HG03039 (cell line): ENCODE measurements at regions not wholly inside any gene's neighbourhood (a gene's known extent, or its start where the extent isn't known, plus 50 kb on each side); places are given as distances from the start of the nearest gene placed in this dataset.
"Not testable (repeated sequence)": the region's sequence is repeated elsewhere in the genome, so short reads cannot be mapped to it uniquely, and the experiment has no call there.

Experiments
- ATAC-seq: cut with Tn5 transposase; IDR thresholded peaks from one replicate; pipeline ENCODE4 v1.9.1; 2021; ENCODE audit warnings: mild to moderate bottlenecking, moderate library complexity; ENCODE audit not compliant: unreplicated experiment

DNA sequence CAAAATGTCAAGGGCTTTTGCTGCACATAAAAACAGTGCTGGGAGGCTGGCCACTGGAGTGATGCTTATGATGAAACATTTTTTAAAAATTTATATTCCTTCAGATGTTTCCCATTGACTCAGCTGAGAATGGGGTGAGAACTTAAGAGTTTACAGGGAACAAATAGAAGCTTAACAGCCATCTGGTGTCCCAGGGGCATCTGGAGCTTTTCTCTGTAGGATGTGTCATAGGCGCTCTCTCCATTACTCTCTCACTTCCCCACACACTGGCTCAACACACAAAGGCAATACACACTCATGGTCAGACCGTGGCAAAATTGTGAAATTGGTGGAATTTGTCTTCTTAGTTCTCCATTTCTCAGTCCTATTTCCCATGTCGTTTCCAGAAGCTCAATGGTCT, 783.1 kb upstream of the LRRTM1 start:
- no peak for ATAC-seq

GRCh38 chr2:81084101-81084500, 779.5 kb upstream of the LRRTM1 start:
- no peak for ATAC-seq

GRCh38 chr2:81078631-81079030, 774.1 kb upstream of the LRRTM1 start:
- ATAC-seq = no peak

- no peak for ATAC-seq
These were observed 773.5 kb upstream of the LRRTM1 start for GRCh38 chr2:81078102-81078501.

- no peak for ATAC-seq
These were observed 772.8 kb upstream of the LRRTM1 start for GRCh38 chr2:81077396-81077795.

DNA sequence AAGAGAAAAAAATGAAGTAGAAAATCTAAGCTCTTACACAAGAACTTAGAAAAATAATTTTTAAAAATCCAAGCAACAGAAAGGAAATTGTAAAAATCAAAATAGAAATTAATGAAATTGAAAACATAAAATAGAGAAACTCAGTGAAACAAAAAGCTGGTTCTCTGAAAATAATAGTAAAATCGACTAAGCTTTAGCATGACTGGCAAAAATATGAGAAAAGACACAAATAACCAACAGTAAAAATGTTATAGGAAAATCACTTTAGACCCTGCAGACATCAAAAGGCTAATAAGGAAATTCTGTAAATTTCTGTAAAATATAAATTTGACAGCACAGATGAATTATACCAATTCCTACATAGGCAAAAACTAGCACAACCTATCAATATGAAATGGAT, 768.9 kb upstream of the LRRTM1 start:
- no peak for ATAC-seq

DNA sequence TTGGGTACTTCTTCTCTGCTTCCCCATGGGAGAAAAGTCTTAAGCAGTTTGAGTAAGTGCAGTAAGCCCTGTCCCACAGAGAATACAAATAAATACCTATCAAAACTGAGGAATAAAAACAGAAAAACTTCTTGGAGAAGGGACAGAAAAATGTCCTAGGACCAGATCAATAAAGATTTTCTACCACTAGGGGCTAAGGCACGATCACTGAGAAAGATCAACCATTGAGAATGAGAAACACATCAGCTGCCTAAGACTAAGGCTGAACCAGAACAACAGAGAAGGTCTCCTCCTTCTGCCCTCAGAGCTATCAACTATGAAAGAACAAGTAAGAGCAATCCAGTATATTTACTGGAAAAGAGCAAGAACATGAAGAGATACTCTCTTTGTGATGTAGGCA, 763.6 kb upstream of the LRRTM1 start:
- ATAC-seq = no peak

GRCh38 chr2:81061016-81061415, 756.5 kb upstream of the LRRTM1 start:
- no peak for ATAC-seq

- ATAC-seq = no peak
These were observed 746.1 kb upstream of the LRRTM1 start for GRCh38 chr2:81050580-81051095.

DNA sequence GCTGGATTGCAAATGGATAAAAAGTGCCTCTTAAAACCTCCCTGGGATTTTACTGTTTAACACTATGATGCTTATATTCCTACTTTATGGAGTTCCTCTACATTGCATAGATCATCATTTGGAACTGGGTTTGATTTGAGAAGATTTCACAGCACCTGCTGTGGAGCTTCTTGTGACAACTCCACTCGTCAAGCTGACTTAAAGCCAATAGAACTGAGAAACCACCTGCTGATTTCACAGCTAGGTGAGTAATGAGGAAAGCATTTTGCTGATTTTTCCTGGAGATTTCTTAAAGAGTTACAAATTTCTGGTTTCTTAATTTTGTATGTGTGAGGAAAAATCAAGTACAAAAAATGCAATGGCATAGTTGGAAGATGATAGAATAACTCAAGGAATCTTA, 739.1 kb upstream of the LRRTM1 start:
- no peak for ATAC-seq

DNA sequence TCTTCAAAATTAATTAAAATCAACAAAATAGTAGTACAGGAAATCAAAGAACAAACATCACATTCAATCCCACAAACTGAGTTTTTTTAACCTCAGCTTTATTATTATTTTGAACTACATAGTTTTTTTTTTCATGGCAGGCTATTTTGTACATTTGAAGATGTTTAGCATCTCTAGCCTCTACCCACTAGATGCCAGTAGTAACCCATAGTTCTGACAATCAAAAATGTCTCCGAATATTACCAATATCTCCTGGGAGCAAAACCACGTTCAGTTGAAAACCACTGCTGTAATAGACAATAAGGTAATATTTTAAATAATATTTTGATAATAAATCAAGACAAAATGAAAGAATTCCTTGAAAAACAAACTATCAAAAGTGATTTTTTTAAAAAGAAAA, 702.6 kb upstream of the LRRTM1 start:
- ATAC-seq = no peak

DNA sequence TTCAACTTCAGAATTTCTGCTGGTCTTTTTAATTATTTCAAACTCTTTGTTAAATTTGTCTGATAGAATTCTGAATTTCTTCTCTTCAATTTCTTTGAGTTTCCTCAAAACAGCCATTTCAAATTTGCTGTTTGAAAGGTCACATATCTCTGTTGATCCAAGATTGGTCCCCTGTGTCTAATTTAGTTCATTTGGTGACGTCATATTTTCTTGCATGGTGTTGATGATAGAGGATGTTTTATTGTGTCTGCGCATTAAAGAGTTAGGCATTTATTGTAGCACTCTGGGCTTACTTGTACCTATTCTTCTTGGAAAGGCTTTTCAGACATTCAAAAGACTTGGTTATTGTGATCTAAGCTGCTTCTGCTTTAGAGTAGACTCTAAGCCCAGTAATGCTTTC, 698.4 kb upstream of the LRRTM1 start:
- no peak for ATAC-seq

DNA sequence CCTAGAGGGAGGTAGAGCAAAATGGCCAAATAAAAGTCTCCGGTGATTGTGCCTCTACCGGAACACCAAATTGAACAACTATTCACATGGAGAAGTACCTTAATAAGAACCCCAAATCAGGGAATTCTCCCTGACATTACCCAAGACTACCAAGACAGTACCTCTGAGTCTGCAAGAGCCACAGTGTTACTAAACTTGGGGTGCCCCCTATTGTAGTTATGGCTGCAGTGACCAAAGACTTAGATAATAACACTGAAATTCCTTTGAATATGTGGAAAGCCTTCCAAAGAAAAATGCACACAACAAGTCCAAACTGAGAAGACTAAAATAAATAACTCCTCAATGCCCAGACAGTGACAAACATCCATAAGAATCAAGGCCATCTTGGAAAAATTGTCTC, 682.9 kb upstream of the LRRTM1 start:
- ATAC-seq = no peak

GRCh38 chr2:80969900-80970299, 665.3 kb upstream of the LRRTM1 start:
- no peak for ATAC-seq

GRCh38 chr2:80968450-80968849, 663.9 kb upstream of the LRRTM1 start:
- no peak for ATAC-seq

- ATAC-seq = no peak
These were observed 643.1 kb upstream of the LRRTM1 start for GRCh38 chr2:80947601-80948130.

DNA sequence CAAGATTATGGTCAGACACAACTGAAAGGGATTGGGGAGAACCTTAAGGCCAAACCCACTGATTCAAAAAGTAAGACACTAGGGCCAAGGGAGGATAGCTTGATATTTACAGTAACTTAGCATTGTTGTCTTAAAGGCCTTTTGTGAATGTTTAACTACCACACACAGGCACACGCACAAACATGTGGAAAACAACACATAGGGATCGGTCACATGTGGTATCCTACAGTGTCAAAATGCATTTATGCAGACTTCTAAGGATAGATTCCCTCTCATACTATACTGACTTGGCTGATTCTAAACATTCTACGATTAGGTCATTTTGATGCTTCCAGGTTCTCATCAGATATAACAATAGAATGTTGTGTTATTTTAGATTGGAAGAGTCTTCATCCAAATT, 638.9 kb upstream of the LRRTM1 start:
- ATAC-seq = no peak

GRCh38 chr2:80942766-80943165, 638.2 kb upstream of the LRRTM1 start:
- no peak for ATAC-seq

GRCh38 chr2:80938463-80938862, 633.9 kb upstream of the LRRTM1 start:
- no peak for ATAC-seq

- ATAC-seq = not testable (repeated sequence)
These were observed 627.3 kb upstream of the LRRTM1 start for GRCh38 chr2:80931820-80932219.

DNA sequence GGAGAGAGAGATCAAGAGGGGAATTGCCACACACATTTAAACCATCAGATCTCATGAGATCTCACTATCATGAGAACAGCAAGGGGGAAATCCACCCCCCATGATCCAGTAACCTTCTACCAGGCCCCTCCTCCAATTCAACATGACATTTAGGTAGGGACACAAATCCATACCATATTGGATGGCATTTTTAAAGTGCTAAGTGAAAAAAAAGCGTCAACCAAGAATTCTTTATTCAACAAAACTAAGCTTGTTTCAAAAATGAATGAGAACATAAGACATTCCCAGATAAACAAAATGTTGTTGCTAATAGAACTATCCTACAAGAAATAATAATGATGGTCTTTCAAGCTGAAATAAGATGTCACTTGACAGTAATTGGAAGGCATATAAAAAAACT, 626.2 kb upstream of the LRRTM1 start:
- ATAC-seq = no peak

DNA sequence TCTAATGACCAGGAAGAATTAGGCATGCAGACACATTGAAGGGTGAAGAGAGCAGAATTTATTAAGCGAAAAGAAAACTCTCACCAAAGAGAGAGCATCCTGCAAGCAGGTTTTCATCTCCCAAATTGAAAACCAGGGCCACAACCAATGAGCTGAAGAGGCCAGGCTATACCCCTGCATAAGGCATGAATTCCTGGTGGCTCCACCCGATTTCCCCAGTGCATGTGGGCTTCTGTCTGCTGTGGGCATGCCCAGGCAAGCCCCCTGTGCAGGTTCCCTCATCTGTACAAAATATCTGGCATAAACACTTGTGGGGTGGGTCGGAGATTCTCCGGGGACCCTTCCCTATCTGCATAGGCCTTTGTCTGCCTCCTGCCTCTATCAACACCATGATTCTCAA, 621.6 kb upstream of the LRRTM1 start:
- ATAC-seq = no peak

GRCh38 chr2:80896576-80896975, 592.0 kb upstream of the LRRTM1 start:
- ATAC-seq = no peak
